A549 (cell line): ENCODE measurements at regions not wholly inside any gene's neighbourhood (a gene's known extent, or its start where the extent isn't known, plus 50 kb on each side); places are given as distances from the start of the nearest gene placed in this dataset.
A peak's percentile ranks its signal among the peaks of the same experiment; 100 is the strongest.

Experiments
- ATAC-seq, 2 experiments: fragments of 200-7000 bp in 1 of 2; fragments of >200 bp in 1 of 2; cut with Nextera tagmentation in 1 of 2; cut with Tn5 transposase in 1 of 2; 3 replicates each; pipeline versions ENCODE4 v1.8.0 to v1.9.1; 2018 to 2020; ENCODE audit warnings: mild to moderate bottlenecking in 1 of 2, moderate library complexity in 1 of 2
- CTCF ChIA-PET: fragments of 300-600 bp; sonication (Branson Sonifier 250); formaldehyde crosslinking; extraction: SDS; loops from one replicate; lab custom pipeline; 2021; ENCODE audit warnings: antibody characterized with exemption, inconsistent platforms; lab: Yijun Ruan, JAX
- POLR2A ChIA-PET: fragments of 350-600 bp; formaldehyde crosslinking; extraction: SDS; loops from one replicate; lab custom pipeline; 2021; ENCODE audit warnings: antibody characterized with exemption, inconsistent platforms; lab: Yijun Ruan, JAX
- DNase-seq, 2 experiments: peaks; one replicate each; pipeline versions ENCODE4 v3.0.0 to v3.0.0-alpha.2; 2011 to 2016; ENCODE audit warnings: low read depth in 1 of 2, low spot score in 1 of 2
- FAIRE-seq: peaks from 2 replicates; lab custom pipeline; 2011; peaks lifted over from hg19 to GRCh38; lab: Jason Lieb, UNC
- H3K27ac ChIP-seq, 2 experiments: fragments of >200 bp; sonication (Bioruptor Twin); formaldehyde crosslinking; 3 replicates each; pipeline ENCODE4 v1.5.1; 2016 to 2017
- H3K4me1 ChIP-seq: fragments of >200 bp; sonication (Bioruptor Twin); formaldehyde crosslinking; 3 replicates; pipeline ENCODE4 v1.6.1; 2016
- H3K4me2 ChIP-seq: fragments of >200 bp; sonication (Bioruptor Twin); formaldehyde crosslinking; 3 replicates; pipeline ENCODE4 v1.6.1; 2016
- H3K4me3 ChIP-seq: fragments of >200 bp; sonication (Bioruptor Twin); formaldehyde crosslinking; 3 replicates; pipeline ENCODE4 v1.5.1; 2016
- H3K9me3 ChIP-seq: fragments of >200 bp; sonication (Bioruptor Twin); formaldehyde crosslinking; 3 replicates; pipeline ENCODE4 v1.6.1; 2016
- CBX2 ChIP-seq: fragments of 200-600 bp; sonication (generic); IDR thresholded peaks from 2 replicates; pipeline ENCODE4 v1.6.1; 2016; ENCODE audit warnings: low read depth, mild to moderate bottlenecking, borderline replicate concordance
- FOSB ChIP-seq: fragments of 250-450 bp; sonication (Bioruptor Pico); IDR thresholded peaks from 2 replicates; pipeline ENCODE4 v1.5.0; 2020; ENCODE audit warnings: mild to moderate bottlenecking, moderate library complexity
- HEYL ChIP-seq: fragments of 250-450 bp; sonication (Bioruptor Pico); IDR thresholded peaks from 2 replicates; pipeline ENCODE4 v1.8.0; 2021; ENCODE audit warnings: mild to moderate bottlenecking, moderate library complexity
- HOXA7 ChIP-seq: fragments of 250-450 bp; sonication (Bioruptor Pico); IDR thresholded peaks from 2 replicates; pipeline ENCODE4 v1.5.0; 2020; ENCODE audit warnings: mild to moderate bottlenecking, moderate library complexity
- HOXB13 ChIP-seq: fragments of 250-450 bp; sonication (Bioruptor Pico); IDR thresholded peaks from 2 replicates; pipeline ENCODE4 v1.5.0; 2020; ENCODE audit warnings: low read depth, mild to moderate bottlenecking, moderate library complexity
- KDM5A ChIP-seq: fragments of 200-600 bp; sonication (generic); IDR thresholded peaks from 2 replicates; pipeline ENCODE4 v1.6.1; 2016; ENCODE audit warnings: antibody characterized with exemption, mild to moderate bottlenecking
- NR3C1 ChIP-seq: fragments of >200 bp; sonication (Bioruptor Twin); formaldehyde crosslinking; IDR thresholded peaks from 3 replicates; pipeline ENCODE4 v1.6.1; 2017
- RAD21 ChIP-seq, 2 experiments: fragments of >200 bp in 1 of 2; sonication (Bioruptor Twin) in 1 of 2; formaldehyde crosslinking in 1 of 2; IDR thresholded peaks in 1 of 2; conservative IDR thresholded peaks in 1 of 2; 2 replicates in 1 of 2; 3 replicates in 1 of 2; pipeline ENCODE4 v1.6.1; 2012 to 2018; ENCODE audit warnings: inconsistent platforms in 1 of 2
- REST ChIP-seq: fragments of 200-600 bp; sonication (generic); IDR thresholded peaks from 2 replicates; pipeline ENCODE4 v1.6.1; 2016; ENCODE audit warnings: antibody characterized with exemption, mild to moderate bottlenecking, moderate library complexity
- RNF2 ChIP-seq: fragments of 200-600 bp; sonication (generic); IDR thresholded peaks from 2 replicates; pipeline ENCODE4 v1.6.1; 2016; ENCODE audit warnings: low read depth, mild to moderate bottlenecking, antibody characterized with exemption, moderate library complexity, borderline replicate concordance
- SMC3 ChIP-seq: fragments of >200 bp; sonication (Bioruptor Twin); formaldehyde crosslinking; IDR thresholded peaks from 3 replicates; pipeline ENCODE4 v1.6.1; 2018; ENCODE audit warnings: inconsistent platforms
- SREBF2 ChIP-seq: fragments of 450-650 bp; IDR thresholded peaks from 2 replicates; pipeline ENCODE4 v1.6.1; 2014; ENCODE audit warnings: mild to moderate bottlenecking, moderate library complexity
- TP53 ChIP-seq: fragments of 250-450 bp; sonication (Bioruptor Pico); IDR thresholded peaks from 2 replicates; pipeline ENCODE4 v1.5.0; 2021; ENCODE audit warnings: mild to moderate bottlenecking, moderate library complexity
- WGBS: methylation state at CpG from one replicate; pipeline ENCODE4 v1.1.6; 2017; ENCODE audit errors: missing lambda C conversion rate; 5-methylcytosine and 5-hydroxymethylcytosine counted together
- TF ChIP-seq, protein P1 (sequence below): fragments of >200 bp; sonication (Bioruptor Twin); formaldehyde crosslinking; IDR thresholded peaks from 3 replicates; pipeline ENCODE4 v1.5.1; 2016

GRCh38 chr17:68778726-68779125 is 176.5 kb downstream of the ABCA8 start (continued):
- TF ChIP-seq REST = no peak
- TF ChIP-seq TP53 = no peak
- no peak for TF ChIP-seq SREBF2
- TF ChIP-seq HOXA7 (CRISPR knock-in tag) = no peak
- no peak for TF ChIP-seq FOSB (CRISPR knock-in tag)
- TF ChIP-seq HOXB13 = no peak
- TF ChIP-seq, all 56 proteins: peak for 0

- no peak overlapping the region for H3K4me3 ChIP-seq
- no peak for DNase-seq
- TF ChIP-seq HEYL (no peak), RNF2 (no peak), HOXA7 (CRISPR knock-in tag) (no peak)
- FAIRE-seq = no peak
- WGBS = 64% methylated on average over 10 of the region's 10 CpGs
- ATAC-seq = no peak
- peaks cover 7% of the 10 kb centered on the region for H3K4me1 ChIP-seq
- no peak overlapping the region for H3K27ac ChIP-seq
- no peaks in the 10 kb centered on the region for H3K9me3 ChIP-seq
- H3K4me2 ChIP-seq = no peak overlapping the region
- ChIA-PET POLR2A (no interaction called here), CTCF (interaction anchor here (0.7 to 14.4 kb wide), 30 partner anchors 12 to 745 kb away, joined by 3 to 352 read pairs (median 4); partner anchors contain the start of genes ABCA10 and ABCA6)
These were observed 176.9 kb upstream of the FAM20A start for GRCh38 chr17:68777856-68778694.

GRCh38 chr17:68777243-68777855 is 176.2 kb upstream of the FAM20A start:
- Histone ChIP-seq H3K9me3 (no peaks in the 10 kb centered on the region), H3K4me3 (no peak overlapping the region), H3K27ac (no peak overlapping the region), H3K4me1 (peaks cover 7% of the 10 kb centered on the region), H3K4me2 (no peak overlapping the region)
- ATAC-seq (peak; percentile 67 to 80; a peak in 5 of 6 replicates), FAIRE-seq (peak; percentile 23), DNase-seq (peak; percentile 44 to 51)
- ChIA-PET POLR2A (no interaction called here), CTCF (interaction anchor here (0.5 to 14.4 kb wide), 44 partner anchors 13 to 747 kb away, joined by 3 to 352 read pairs (median 4); partner anchors contain the start of genes ABCA10, ABCA6 and ABCA8)
- peak; percentile 88 to 94 for TF ChIP-seq RAD21 (conservative IDR thresholded peaks at IDR 0.05 in 1 of 2, IDR thresholded peaks at IDR 0.05 in 1 of 2)
- TF ChIP-seq KDM5A = no peak
- TF ChIP-seq, protein P1, sequence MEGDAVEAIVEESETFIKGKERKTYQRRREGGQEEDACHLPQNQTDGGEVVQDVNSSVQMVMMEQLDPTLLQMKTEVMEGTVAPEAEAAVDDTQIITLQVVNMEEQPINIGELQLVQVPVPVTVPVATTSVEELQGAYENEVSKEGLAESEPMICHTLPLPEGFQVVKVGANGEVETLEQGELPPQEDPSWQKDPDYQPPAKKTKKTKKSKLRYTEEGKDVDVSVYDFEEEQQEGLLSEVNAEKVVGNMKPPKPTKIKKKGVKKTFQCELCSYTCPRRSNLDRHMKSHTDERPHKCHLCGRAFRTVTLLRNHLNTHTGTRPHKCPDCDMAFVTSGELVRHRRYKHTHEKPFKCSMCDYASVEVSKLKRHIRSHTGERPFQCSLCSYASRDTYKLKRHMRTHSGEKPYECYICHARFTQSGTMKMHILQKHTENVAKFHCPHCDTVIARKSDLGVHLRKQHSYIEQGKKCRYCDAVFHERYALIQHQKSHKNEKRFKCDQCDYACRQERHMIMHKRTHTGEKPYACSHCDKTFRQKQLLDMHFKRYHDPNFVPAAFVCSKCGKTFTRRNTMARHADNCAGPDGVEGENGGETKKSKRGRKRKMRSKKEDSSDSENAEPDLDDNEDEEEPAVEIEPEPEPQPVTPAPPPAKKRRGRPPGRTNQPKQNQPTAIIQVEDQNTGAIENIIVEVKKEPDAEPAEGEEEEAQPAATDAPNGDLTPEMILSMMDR = peak; percentile 92
- peak; percentile 98 for TF ChIP-seq SMC3
- TF ChIP-seq CBX2 = no peak
- no peak for TF ChIP-seq FOSB (CRISPR knock-in tag)
- no peak for TF ChIP-seq NR3C1
- 71% methylated on average over 5 of the region's 5 CpGs for WGBS
